Activated naive CD8-positive, alpha-beta T cell treated with anti-CD3 and anti-CD28 coated beads, Interleukin-2, amount 10 ng/mL, durations not matched to agents 7 days and 5 days (primary cell): ENCODE measurements at regions not wholly inside any gene's neighbourhood (a gene's known extent, or its start where the extent isn't known, plus 50 kb on each side); places are given as distances from the start of the nearest gene placed in this dataset.
"Not testable (repeated sequence)": the region's sequence is repeated elsewhere in the genome, so short reads cannot be mapped to it uniquely, and the experiment has no call there.

Source experiments
- ATAC-seq: fragments of 150-1000 bp; cut with Tn5 transposase; one replicate; pipeline ENCODE4 v1.10.0; 2021; ENCODE audit warnings: low read depth, moderate library complexity
- POLR2A ChIA-PET: fragments of 350-600 bp; sonication (Branson Sonifier 250); formaldehyde crosslinking; loops from one replicate; lab custom pipeline; 2021; ENCODE audit warnings: antibody characterized with exemption; lab: Charles Lee
- DNase-seq: peaks from one replicate; pipeline ENCODE4 v3.0.0; 2021
- H3K27ac Mint-ChIP-seq: one replicate; pipeline ENCODE4 v1.8.0; 2022; ENCODE audit warnings: mild to moderate bottlenecking, mixed read lengths
- H3K27me3 Mint-ChIP-seq: one replicate; pipeline ENCODE4 v1.8.0; 2022; ENCODE audit warnings: mild to moderate bottlenecking, moderate library complexity, mixed read lengths
- H3K36me3 Mint-ChIP-seq: one replicate; pipeline ENCODE4 v1.8.0; 2021; ENCODE audit warnings: mild to moderate bottlenecking, mixed read lengths
- H3K4me1 Mint-ChIP-seq: one replicate; pipeline ENCODE4 v1.8.0; 2021; ENCODE audit warnings: mixed read lengths
- H3K4me3 Mint-ChIP-seq: one replicate; pipeline ENCODE4 v1.8.0; 2022; ENCODE audit warnings: mild to moderate bottlenecking, moderate library complexity, mixed read lengths
- H3K9me3 Mint-ChIP-seq: one replicate; pipeline ENCODE4 v1.8.0; 2021; ENCODE audit warnings: mixed read lengths

GRCh38 chr1:82153752-82154151 is 353.0 kb downstream of the ADGRL2 start:
- Mint-ChIP-seq H3K36me3 (no peaks in the 10 kb centered on the region), H3K27ac (no peak overlapping the region), H3K27me3 (no peaks in the 10 kb centered on the region), H3K9me3 (peaks cover 3% of the 10 kb centered on the region), H3K4me3 (no peak overlapping the region), H3K4me1 (peaks cover 4% of the 10 kb centered on the region)
- DNase-seq, result no peak
- POLR2A ChIA-PET, result no interaction called here
- no peak for ATAC-seq

GRCh38 chr1:82153272-82153629 is 352.5 kb downstream of the ADGRL2 start:
- DNase-seq (no peak), ATAC-seq (no peak)
- Mint-ChIP-seq H3K27me3 (no peaks in the 10 kb centered on the region), H3K9me3 (peaks cover 3% of the 10 kb centered on the region), H3K4me1 (peaks cover 4% of the 10 kb centered on the region), H3K27ac (no peak overlapping the region), H3K4me3 (no peak overlapping the region), H3K36me3 (no peaks in the 10 kb centered on the region)
- POLR2A ChIA-PET, result no interaction called here

DNA sequence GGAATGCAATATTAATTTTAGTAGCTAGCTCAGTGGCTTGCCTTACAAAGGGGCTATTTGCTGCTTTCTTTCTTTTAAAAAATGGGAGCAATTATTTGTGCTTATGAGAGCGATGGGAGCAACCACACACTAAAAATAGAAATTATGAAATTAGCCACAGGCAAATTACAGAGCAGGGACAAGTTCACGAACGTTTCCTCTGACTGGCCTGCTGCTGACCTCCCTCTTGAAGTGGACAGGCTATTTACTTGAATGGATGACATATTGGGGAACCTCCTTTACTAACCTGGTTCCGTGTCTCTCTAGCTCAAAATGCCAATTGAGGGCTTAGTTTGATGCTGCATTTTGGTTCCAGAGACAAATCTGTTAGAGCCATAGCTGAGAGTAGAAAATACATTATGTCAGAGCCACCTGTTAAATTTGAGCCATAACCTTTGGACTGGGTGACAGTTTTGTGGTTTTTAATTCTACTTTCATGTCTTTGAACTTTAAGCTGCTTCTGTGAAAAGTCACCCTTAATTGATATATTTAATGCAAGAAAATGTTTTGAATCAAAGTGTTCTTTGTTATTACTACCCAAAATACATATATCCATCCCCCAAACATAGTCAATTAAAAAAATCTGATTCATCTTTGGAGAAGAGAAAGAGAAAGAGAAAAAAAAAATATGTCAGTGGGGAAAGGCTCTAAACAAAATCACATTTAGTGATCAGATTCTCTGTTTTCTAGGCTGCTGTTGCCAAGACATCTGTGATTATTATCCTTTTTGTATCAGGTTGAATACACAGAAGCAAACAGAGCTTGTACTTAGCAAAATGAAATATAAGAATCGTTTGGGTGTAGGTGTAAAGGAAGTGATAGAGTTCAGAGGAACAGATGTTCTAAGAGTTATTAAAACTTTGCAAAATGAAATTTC is 351.9 kb downstream of the ADGRL2 start:
- POLR2A ChIA-PET, result no interaction called here
- ATAC-seq, result no peak
- H3K4me1 Mint-ChIP-seq, result peaks cover 4% of the 10 kb centered on the region

GRCh38 chr1:82145656-82146055 is 344.9 kb downstream of the ADGRL2 start:
- no peak overlapping the region for H3K4me3 Mint-ChIP-seq
- no peak for ATAC-seq
- H3K27me3 Mint-ChIP-seq, result no peaks in the 10 kb centered on the region

More for the DNA sequence above, 351.9 kb downstream of the ADGRL2 start:
- no peak for DNase-seq
- Mint-ChIP-seq H3K4me3 (no peak overlapping the region), H3K9me3 (peaks cover 3% of the 10 kb centered on the region), H3K27me3 (no peaks in the 10 kb centered on the region), H3K36me3 (no peaks in the 10 kb centered on the region), H3K27ac (no peak overlapping the region)

GRCh38 chr1:82143108-82143833 is 342.5 kb downstream of the ADGRL2 start:
- Mint-ChIP-seq H3K9me3 (peaks cover 7% of the 10 kb centered on the region), H3K27me3 (peaks cover 1% of the 10 kb centered on the region), H3K4me3 (no peak overlapping the region), H3K4me1 (no peaks in the 10 kb centered on the region), H3K36me3 (no peaks in the 10 kb centered on the region), H3K27ac (no peak overlapping the region)
- POLR2A ChIA-PET, result no interaction called here
- DNase-seq, result no peak
- ATAC-seq, result no peak

More at GRCh38 chr1:82145656-82146055, 344.9 kb downstream of the ADGRL2 start:
- Mint-ChIP-seq H3K36me3 (no peaks in the 10 kb centered on the region), H3K27ac (no peak overlapping the region), H3K9me3 (peaks cover 7% of the 10 kb centered on the region), H3K4me1 (no peaks in the 10 kb centered on the region)
- POLR2A ChIA-PET, result no interaction called here
- no peak for DNase-seq

GRCh38 chr1:82141390-82141789 is 340.7 kb downstream of the ADGRL2 start:
- no peak for ATAC-seq
- H3K4me1 Mint-ChIP-seq, result no peaks in the 10 kb centered on the region
- DNase-seq, result no peak
- peaks cover 1% of the 10 kb centered on the region for H3K27me3 Mint-ChIP-seq
- peaks cover 7% of the 10 kb centered on the region for H3K9me3 Mint-ChIP-seq
- H3K4me3 Mint-ChIP-seq, result no peak overlapping the region
- POLR2A ChIA-PET, result no interaction called here
- H3K27ac Mint-ChIP-seq, result no peak overlapping the region
- no peaks in the 10 kb centered on the region for H3K36me3 Mint-ChIP-seq

DNA sequence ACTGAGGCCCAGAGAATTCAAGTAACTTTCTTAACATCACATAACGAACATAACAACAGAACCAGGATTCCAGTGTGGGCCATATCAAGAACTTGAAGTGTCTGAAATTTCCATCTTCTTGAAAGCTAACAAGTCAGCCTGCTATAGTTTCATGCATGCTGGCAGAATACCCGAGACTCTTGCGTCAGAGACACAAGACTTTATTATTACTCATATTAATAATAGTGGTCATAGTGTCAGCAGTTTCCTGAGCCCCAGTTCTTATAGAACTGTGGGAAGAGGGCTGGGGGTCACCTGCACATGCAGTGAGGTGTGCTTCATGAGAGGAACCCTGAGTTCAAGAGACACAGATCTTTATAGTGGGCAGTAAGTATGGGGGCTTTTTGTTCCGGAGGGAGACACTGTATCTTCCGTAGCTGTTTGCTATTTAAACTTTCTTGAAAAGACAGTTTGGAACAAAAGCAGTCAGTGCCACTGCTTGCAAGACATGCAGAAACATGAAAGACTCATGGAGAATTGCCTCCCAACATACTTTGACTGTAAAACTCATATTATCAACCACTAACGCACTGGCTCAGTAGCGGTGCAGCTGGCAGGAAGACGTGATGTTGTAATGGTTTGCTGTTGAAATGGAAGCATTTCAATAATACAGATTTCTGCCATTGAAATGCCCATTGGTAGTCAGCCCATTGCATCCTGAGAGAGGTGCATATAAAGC is 339.2 kb downstream of the ADGRL2 start:
- ATAC-seq (no peak), DNase-seq (no peak)
- Mint-ChIP-seq H3K36me3 (no peaks in the 10 kb centered on the region), H3K4me3 (no peak overlapping the region), H3K27me3 (peaks cover 1% of the 10 kb centered on the region), H3K4me1 (no peaks in the 10 kb centered on the region), H3K27ac (no peak overlapping the region), H3K9me3 (peaks cover 7% of the 10 kb centered on the region)
- POLR2A ChIA-PET, result no interaction called here

DNA sequence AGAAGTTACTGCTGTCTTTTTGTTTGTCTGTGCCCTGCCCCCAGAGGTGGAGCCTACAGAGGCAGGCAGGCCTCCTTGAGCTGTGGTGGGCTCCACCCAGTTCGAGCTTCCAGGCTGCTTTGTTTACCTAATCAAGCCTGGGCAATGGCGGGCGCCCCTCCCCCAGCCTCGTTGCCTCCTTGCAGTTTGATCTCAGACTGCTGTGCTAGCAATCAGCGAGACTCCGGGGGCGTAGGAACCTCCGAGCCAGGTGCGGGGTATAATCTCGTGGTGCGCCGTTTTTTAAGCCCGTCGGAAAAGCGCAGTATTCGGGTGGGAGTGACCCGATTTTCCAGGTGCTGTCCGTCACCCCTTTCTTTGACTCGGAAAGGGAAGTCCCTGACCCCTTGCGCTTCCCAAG is 335.6 kb downstream of the ADGRL2 start:
- DNase-seq, POLR2A ChIA-PET, ATAC-seq, H3K9me3 Mint-ChIP-seq, H3K27ac Mint-ChIP-seq, H3K4me1 Mint-ChIP-seq, H3K27me3 Mint-ChIP-seq, H3K36me3 Mint-ChIP-seq, H3K4me3 Mint-ChIP-seq: not testable (repeated sequence)

- no peak overlapping the region for H3K4me3 Mint-ChIP-seq
- no peaks in the 10 kb centered on the region for H3K27me3 Mint-ChIP-seq
- POLR2A ChIA-PET, result no interaction called here
- no peaks in the 10 kb centered on the region for H3K9me3 Mint-ChIP-seq
- no peaks in the 10 kb centered on the region for H3K4me1 Mint-ChIP-seq
- DNase-seq (no peak), ATAC-seq (no peak)
- no peak overlapping the region for H3K27ac Mint-ChIP-seq
- H3K36me3 Mint-ChIP-seq, result no peaks in the 10 kb centered on the region
Observed at GRCh38 chr1:82125866-82126265, 325.1 kb downstream of the ADGRL2 start.

- Mint-ChIP-seq H3K9me3 (no peaks in the 10 kb centered on the region), H3K4me3 (no peak overlapping the region), H3K4me1 (no peaks in the 10 kb centered on the region), H3K27ac (no peak overlapping the region), H3K36me3 (no peaks in the 10 kb centered on the region), H3K27me3 (no peaks in the 10 kb centered on the region)
- no peak for ATAC-seq
- POLR2A ChIA-PET, result no interaction called here
- no peak for DNase-seq
Observed at GRCh38 chr1:82125119-82125518, 324.4 kb downstream of the ADGRL2 start.

DNA sequence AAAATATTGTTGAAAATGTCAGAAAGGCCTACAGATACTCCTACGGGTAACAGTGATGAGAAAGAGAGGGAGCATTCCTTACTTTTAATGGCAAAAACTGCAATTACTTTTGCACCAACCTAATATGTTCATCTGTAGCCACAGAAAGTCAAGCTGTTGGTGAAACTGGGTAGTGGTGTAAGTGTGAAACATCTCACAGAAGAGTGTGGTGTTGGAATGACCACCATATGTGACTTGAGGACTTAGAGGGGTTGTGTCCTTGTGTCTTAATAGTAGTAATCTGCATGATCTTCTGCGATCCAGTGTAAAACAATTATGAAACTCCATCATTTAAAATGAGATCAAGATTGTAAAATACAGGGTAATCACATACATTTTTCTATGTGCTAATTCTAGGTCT is 320.7 kb downstream of the ADGRL2 start:
- Mint-ChIP-seq H3K27me3 (no peaks in the 10 kb centered on the region), H3K36me3 (no peaks in the 10 kb centered on the region), H3K4me3 (no peak overlapping the region), H3K27ac (no peak overlapping the region), H3K4me1 (no peaks in the 10 kb centered on the region), H3K9me3 (no peaks in the 10 kb centered on the region)
- ATAC-seq (no peak), DNase-seq (no peak)
- POLR2A ChIA-PET, result no interaction called here

DNA sequence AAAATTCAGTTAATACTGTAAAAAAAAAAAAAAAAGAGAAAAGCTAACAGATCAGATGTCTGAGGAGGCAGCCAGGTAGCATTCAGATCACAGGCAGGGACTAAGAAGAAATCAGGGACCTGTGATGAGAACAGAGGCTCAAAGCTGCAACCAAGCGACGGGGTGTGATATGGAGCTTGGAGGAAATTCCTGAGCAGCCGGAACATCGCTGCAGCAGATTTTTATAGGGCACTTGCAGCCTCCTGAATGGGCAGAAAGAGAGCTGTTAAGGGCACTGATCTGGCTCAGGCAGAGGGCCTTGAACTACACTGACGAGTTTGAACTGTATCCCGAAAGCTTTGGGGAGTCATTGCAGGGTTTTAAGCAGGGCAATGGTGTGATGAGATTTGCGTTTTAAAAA is 315.4 kb downstream of the ADGRL2 start:
- H3K4me3 Mint-ChIP-seq, result no peak overlapping the region
- POLR2A ChIA-PET, result no interaction called here
- no peaks in the 10 kb centered on the region for H3K9me3 Mint-ChIP-seq
- no peaks in the 10 kb centered on the region for H3K4me1 Mint-ChIP-seq
- ATAC-seq (no peak), DNase-seq (no peak)
- H3K27ac Mint-ChIP-seq, result no peak overlapping the region
- no peaks in the 10 kb centered on the region for H3K27me3 Mint-ChIP-seq
- no peaks in the 10 kb centered on the region for H3K36me3 Mint-ChIP-seq

DNA sequence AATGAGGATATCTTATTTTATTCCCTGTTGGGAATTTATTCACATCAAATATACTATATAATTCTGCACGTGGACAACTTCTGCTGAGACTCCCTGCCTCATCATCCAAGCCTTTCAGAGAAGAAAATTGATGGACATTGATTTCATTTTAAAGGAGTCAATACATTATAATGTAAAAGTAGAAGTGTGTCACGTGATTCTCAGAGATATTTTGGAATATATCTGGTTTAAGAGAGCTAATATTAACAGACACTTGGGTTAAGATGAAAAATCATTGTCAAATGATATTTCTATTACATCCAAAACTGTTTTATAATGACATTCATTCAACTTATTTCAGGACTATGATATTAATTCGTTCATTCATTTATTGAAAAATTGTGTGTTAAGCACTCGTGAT is 314.2 kb downstream of the ADGRL2 start:
- no peaks in the 10 kb centered on the region for H3K27me3 Mint-ChIP-seq
- H3K27ac Mint-ChIP-seq, result no peak overlapping the region
- no peaks in the 10 kb centered on the region for H3K4me1 Mint-ChIP-seq
- POLR2A ChIA-PET, result no interaction called here
- no peak overlapping the region for H3K4me3 Mint-ChIP-seq
- no peaks in the 10 kb centered on the region for H3K9me3 Mint-ChIP-seq
- DNase-seq (no peak), ATAC-seq (no peak)
- no peaks in the 10 kb centered on the region for H3K36me3 Mint-ChIP-seq
